HepG2 (cell line): ENCODE measurements at regions not wholly inside any gene's neighbourhood (a gene's known extent, or its start where the extent isn't known, plus 50 kb on each side); places are given as distances from the start of the nearest gene placed in this dataset.

Source experiments
- ATAC-seq: fragments of 200-7000 bp; cut with Tn5 transposase; 3 replicates; pipeline ENCODE4 v1.9.1; 2020; ENCODE audit warnings: mild to moderate bottlenecking, moderate library complexity
- BruUV-seq: library from RNA; stranded (reverse); fragments of 400-500 nt; replicated peaks from 2 replicates; lab custom pipeline; 2021; lab: Mats Ljungman, UMichigan
- CTCF ChIA-PET: fragments of 300-600 bp; formaldehyde crosslinking; extraction: SDS; loops from one replicate; lab custom pipeline; 2021; ENCODE audit warnings: low total read pairs, inconsistent platforms, low intra/inter-chr PET ratio; lab: Yijun Ruan, JAX
- POLR2A ChIA-PET: fragments of 350-600 bp; sonication (Branson Sonifier 250); formaldehyde crosslinking; loops from one replicate; lab custom pipeline; 2020; ENCODE audit warnings: antibody characterized with exemption, inconsistent platforms; lab: Yijun Ruan, JAX
- DNase-seq: peaks from one replicate; pipeline ENCODE4 v3.0.0-alpha.2; 2015; ENCODE audit warnings: low spot score
- FAIRE-seq: peaks from 3 replicates; lab custom pipeline; 2011; peaks lifted over from hg19 to GRCh38; lab: Jason Lieb, UNC
- H2AFZ ChIP-seq: one replicate; pipeline ENCODE4 v1.6.1; 2011; ENCODE audit warnings: low read length, inconsistent platforms
- H3K27ac ChIP-seq: fragments of 300-600 bp; 3 replicates; pipeline ENCODE4 v1.8.0; 2011; ENCODE audit warnings: mixed run types, mild to moderate bottlenecking, mixed read lengths, low read length, inconsistent platforms; ENCODE audit not compliant: insufficient read depth; ENCODE audit errors: extremely low read length
- H3K27me3 ChIP-seq, 2 experiments: fragments of 200-600 bp in 1 of 2; 2 replicates in 1 of 2; 3 replicates in 1 of 2; pipeline versions ENCODE4 v1.6.0 to v1.8.0; 2011; ENCODE audit warnings: low read length in 2 of 2, mild to moderate bottlenecking in 2 of 2, moderate library complexity in 2 of 2, inconsistent platforms in 1 of 2; ENCODE audit not compliant: insufficient read depth in 2 of 2, control insufficient read depth in 1 of 2
- H3K36me3 ChIP-seq, 2 experiments: fragments of 200-600 bp in 1 of 2; replicated peaks in 1 of 2; 2 replicates in 1 of 2; 3 replicates in 1 of 2; pipeline versions ENCODE4 v1.5.1 to v1.8.0; 2011; ENCODE audit warnings: low read length in 2 of 2, inconsistent platforms in 1 of 2; ENCODE audit not compliant: insufficient read depth in 2 of 2, control insufficient read depth in 1 of 2
- H3K4me1 ChIP-seq: 2 replicates; pipeline ENCODE4 v1.5.1; 2012; ENCODE audit warnings: low read length, inconsistent platforms; ENCODE audit not compliant: insufficient read depth
- H3K4me2 ChIP-seq: 2 replicates; pipeline ENCODE4 v1.6.0; 2011; ENCODE audit warnings: low read depth, low read length, inconsistent platforms
- H3K4me3 ChIP-seq, 3 experiments: fragments of 200-600 bp in 1 of 3; sonication (generic), shearing (Covaris generic) in 1 of 3; replicated peaks in 1 of 3; 2 replicates each; pipeline ENCODE4 v1.5.1; 2011 to 2016; ENCODE audit warnings: low read length in 3 of 3, inconsistent platforms in 2 of 3, low read depth in 2 of 3, mild to moderate bottlenecking in 2 of 3, control low read depth in 1 of 3, mixed read lengths in 1 of 3; ENCODE audit not compliant: insufficient read depth in 1 of 3
- H3K79me2 ChIP-seq: one replicate; pipeline ENCODE4 v1.6.1; 2011; ENCODE audit warnings: low read length, inconsistent platforms; ENCODE audit not compliant: insufficient read depth
- H3K9ac ChIP-seq: 2 replicates; pipeline ENCODE4 v1.6.0; 2011; ENCODE audit warnings: mild to moderate bottlenecking, low read depth, low read length, inconsistent platforms; ENCODE audit not compliant: insufficient read depth
- H3K9me3 ChIP-seq: 2 replicates; pipeline ENCODE4 v1.5.1; 2012; ENCODE audit warnings: mild to moderate bottlenecking, low read length
- H4K20me1 ChIP-seq: 2 replicates; pipeline ENCODE4 v1.6.0; 2011; ENCODE audit warnings: inconsistent platforms, mild to moderate bottlenecking, low read length, moderate library complexity; ENCODE audit not compliant: insufficient read depth
- ATRX ChIP-seq: sonication (generic); formaldehyde crosslinking; IDR thresholded peaks from 2 replicates; pipeline ENCODE4 v1.4.0; 2020; ENCODE audit warnings: missing genetic modification reagents, borderline replicate concordance
- CAMTA2 ChIP-seq: sonication (generic); formaldehyde crosslinking; IDR thresholded peaks from 2 replicates; pipeline ENCODE4 v1.4.0; 2020; ENCODE audit warnings: mild to moderate bottlenecking, missing genetic modification reagents, borderline replicate concordance
- GRHL1 ChIP-seq: sonication (generic); formaldehyde crosslinking; conservative IDR thresholded peaks from 2 replicates; pipeline ENCODE4 v1.8.0; 2022; ENCODE audit warnings: missing genetic modification reagents
- KDM5A ChIP-seq: fragments of 200-600 bp; sonication (generic); IDR thresholded peaks from 2 replicates; pipeline ENCODE4 v1.7.0; 2018; ENCODE audit warnings: antibody characterized with exemption, mild to moderate bottlenecking, low read length, borderline replicate concordance
- NBN ChIP-seq: fragments of 450-650 bp; conservative IDR thresholded peaks from 2 replicates; pipeline ENCODE4 v1.6.1; 2017
- REPIN1 ChIP-seq: sonication (generic); formaldehyde crosslinking; IDR thresholded peaks from 2 replicates; pipeline ENCODE4 v1.8.0; 2022; ENCODE audit warnings: missing genetic modification reagents, low read depth, mild to moderate bottlenecking, borderline replicate concordance
- SALL2 ChIP-seq: sonication (generic); formaldehyde crosslinking; IDR thresholded peaks from 2 replicates; pipeline ENCODE4 v1.8.1; 2023; ENCODE audit warnings: mild to moderate bottlenecking, missing genetic modification reagents, inconsistent platforms
- ZNF431 ChIP-seq: sonication (generic); formaldehyde crosslinking; IDR thresholded peaks from 2 replicates; pipeline ENCODE4 v1.9.0; 2022; ENCODE audit warnings: missing genetic modification reagents, low read depth, mild to moderate bottlenecking, borderline replicate concordance
- ZNF503 ChIP-seq: sonication (generic); formaldehyde crosslinking; IDR thresholded peaks from 2 replicates; pipeline ENCODE4 v1.4.0; 2020; ENCODE audit warnings: missing genetic modification reagents
- ZNF660 ChIP-seq: sonication (generic); formaldehyde crosslinking; IDR thresholded peaks from 2 replicates; pipeline ENCODE4 v1.5.1; 2020; ENCODE audit warnings: mild to moderate bottlenecking, low read depth, missing genetic modification reagents, borderline replicate concordance
- ZNF766 ChIP-seq: sonication (generic); formaldehyde crosslinking; IDR thresholded peaks from 2 replicates; pipeline ENCODE4 v1.5.0; 2020; ENCODE audit warnings: missing genetic modification reagents, borderline replicate concordance
- WGBS: methylation state at CpG from one replicate; pipeline ENCODE4 v1.1.6; 2017; ENCODE audit warnings: low lambda C conversion rate; 5-methylcytosine and 5-hydroxymethylcytosine counted together
- in situ Hi-C: cut with HindIII; loops from 2 replicates; pipeline ENCODE4 v1.10.0; 2017; ENCODE audit warnings: low pct_unique_long_range_greater_than_20kb; ENCODE audit not compliant: extremely low pct_ligation_motif_present
- intact Hi-C: fragments of 100-400 bp; cut with micrococcal nuclease; formaldehyde crosslinking; loops from one replicate; pipeline ENCODE4 v1.10.0; 2022; ENCODE audit not compliant: unreplicated experiment
- TF ChIP-seq, protein P1 (sequence below): IDR thresholded peaks from 2 replicates; pipeline ENCODE4 v1.4.0; 2020; ENCODE audit warnings: mild to moderate bottlenecking, missing genetic modification reagents
- TF ChIP-seq, protein P2 (sequence below): IDR thresholded peaks from 2 replicates; pipeline ENCODE4 v1.6.1; 2012; ENCODE audit warnings: low read length, improper control_type of control experiment

- WGBS = 35% methylated on average over 5 of the region's 5 CpGs
- Histone ChIP-seq H3K79me2 (no peaks in the 10 kb centered on the region), H3K27ac (no peak overlapping the region), H3K36me3 (no peaks in the 10 kb centered on the region), H4K20me1 (no peaks in the 10 kb centered on the region), H2AFZ (no peak overlapping the region), H3K4me2 (no peak overlapping the region), H3K9me3 (peaks cover 4% of the 10 kb centered on the region; the same call in 1 of the 2 replicates), H3K4me1 (no peaks in the 10 kb centered on the region), H3K4me3 (no peak overlapping the region), H3K27me3 (peaks cover 11 to 43% of the 10 kb centered on the region in 2 experiments; a peak in 4 of 5 replicates), H3K9ac (no peak overlapping the region)
- ATAC-seq (peak; percentile 48), DNase-seq (no peak), FAIRE-seq (no peak)
- in situ Hi-C loops (no loop called here), intact Hi-C loops (no loop called here)
- ChIA-PET CTCF (no interaction called here), POLR2A (no interaction called here)
- BruUV-seq = no TSS peak
- TF ChIP-seq ZNF660 (no peak), SALL2 (CRISPR knock-in tag) (no peak), REPIN1 (CRISPR knock-in tag) (no peak), ZNF503 (CRISPR knock-in tag) (no peak), CAMTA2 (CRISPR knock-in tag) (no peak), ZNF431 (no peak), GRHL1 (CRISPR knock-in tag) (no peak), KDM5A (no peak), NBN (0 out of 2 replicates have a peak, but pooled peaks have one; percentile 22), ATRX (CRISPR knock-in tag) (no peak), ZNF766 (CRISPR knock-in tag) (no peak)
- TF ChIP-seq, protein P1, sequence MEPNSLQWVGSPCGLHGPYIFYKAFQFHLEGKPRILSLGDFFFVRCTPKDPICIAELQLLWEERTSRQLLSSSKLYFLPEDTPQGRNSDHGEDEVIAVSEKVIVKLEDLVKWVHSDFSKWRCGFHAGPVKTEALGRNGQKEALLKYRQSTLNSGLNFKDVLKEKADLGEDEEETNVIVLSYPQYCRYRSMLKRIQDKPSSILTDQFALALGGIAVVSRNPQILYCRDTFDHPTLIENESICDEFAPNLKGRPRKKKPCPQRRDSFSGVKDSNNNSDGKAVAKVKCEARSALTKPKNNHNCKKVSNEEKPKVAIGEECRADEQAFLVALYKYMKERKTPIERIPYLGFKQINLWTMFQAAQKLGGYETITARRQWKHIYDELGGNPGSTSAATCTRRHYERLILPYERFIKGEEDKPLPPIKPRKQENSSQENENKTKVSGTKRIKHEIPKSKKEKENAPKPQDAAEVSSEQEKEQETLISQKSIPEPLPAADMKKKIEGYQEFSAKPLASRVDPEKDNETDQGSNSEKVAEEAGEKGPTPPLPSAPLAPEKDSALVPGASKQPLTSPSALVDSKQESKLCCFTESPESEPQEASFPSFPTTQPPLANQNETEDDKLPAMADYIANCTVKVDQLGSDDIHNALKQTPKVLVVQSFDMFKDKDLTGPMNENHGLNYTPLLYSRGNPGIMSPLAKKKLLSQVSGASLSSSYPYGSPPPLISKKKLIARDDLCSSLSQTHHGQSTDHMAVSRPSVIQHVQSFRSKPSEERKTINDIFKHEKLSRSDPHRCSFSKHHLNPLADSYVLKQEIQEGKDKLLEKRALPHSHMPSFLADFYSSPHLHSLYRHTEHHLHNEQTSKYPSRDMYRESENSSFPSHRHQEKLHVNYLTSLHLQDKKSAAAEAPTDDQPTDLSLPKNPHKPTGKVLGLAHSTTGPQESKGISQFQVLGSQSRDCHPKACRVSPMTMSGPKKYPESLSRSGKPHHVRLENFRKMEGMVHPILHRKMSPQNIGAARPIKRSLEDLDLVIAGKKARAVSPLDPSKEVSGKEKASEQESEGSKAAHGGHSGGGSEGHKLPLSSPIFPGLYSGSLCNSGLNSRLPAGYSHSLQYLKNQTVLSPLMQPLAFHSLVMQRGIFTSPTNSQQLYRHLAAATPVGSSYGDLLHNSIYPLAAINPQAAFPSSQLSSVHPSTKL = no peak
- TF ChIP-seq, protein P2, sequence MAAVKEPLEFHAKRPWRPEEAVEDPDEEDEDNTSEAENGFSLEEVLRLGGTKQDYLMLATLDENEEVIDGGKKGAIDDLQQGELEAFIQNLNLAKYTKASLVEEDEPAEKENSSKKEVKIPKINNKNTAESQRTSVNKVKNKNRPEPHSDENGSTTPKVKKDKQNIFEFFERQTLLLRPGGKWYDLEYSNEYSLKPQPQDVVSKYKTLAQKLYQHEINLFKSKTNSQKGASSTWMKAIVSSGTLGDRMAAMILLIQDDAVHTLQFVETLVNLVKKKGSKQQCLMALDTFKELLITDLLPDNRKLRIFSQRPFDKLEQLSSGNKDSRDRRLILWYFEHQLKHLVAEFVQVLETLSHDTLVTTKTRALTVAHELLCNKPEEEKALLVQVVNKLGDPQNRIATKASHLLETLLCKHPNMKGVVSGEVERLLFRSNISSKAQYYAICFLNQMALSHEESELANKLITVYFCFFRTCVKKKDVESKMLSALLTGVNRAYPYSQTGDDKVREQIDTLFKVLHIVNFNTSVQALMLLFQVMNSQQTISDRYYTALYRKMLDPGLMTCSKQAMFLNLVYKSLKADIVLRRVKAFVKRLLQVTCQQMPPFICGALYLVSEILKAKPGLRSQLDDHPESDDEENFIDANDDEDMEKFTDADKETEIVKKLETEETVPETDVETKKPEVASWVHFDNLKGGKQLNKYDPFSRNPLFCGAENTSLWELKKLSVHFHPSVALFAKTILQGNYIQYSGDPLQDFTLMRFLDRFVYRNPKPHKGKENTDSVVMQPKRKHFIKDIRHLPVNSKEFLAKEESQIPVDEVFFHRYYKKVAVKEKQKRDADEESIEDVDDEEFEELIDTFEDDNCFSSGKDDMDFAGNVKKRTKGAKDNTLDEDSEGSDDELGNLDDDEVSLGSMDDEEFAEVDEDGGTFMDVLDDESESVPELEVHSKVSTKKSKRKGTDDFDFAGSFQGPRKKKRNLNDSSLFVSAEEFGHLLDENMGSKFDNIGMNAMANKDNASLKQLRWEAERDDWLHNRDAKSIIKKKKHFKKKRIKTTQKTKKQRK = no peak
Measured at GRCh38 chr6:169852504-169853195, 101.2 kb downstream of the ERMARD start.
